NCI-H524 (cell line): ENCODE measurements at regions not wholly inside any gene's neighbourhood (a gene's known extent, or its start where the extent isn't known, plus 50 kb on each side); places are given as distances from the start of the nearest gene placed in this dataset.

Experiments used
- DNase-seq, 2 experiments: peaks; one replicate each; lab custom pipeline; 2025; lab: John Stamatoyannopoulos, UW

- no peak for DNase-seq
Observed at GRCh38 chr12:102596687-102597086, 116.3 kb upstream of the IGF1 start.

GRCh38 chr12:102596031-102596430 is 115.7 kb upstream of the IGF1 start:
- DNase-seq = no peak

DNA sequence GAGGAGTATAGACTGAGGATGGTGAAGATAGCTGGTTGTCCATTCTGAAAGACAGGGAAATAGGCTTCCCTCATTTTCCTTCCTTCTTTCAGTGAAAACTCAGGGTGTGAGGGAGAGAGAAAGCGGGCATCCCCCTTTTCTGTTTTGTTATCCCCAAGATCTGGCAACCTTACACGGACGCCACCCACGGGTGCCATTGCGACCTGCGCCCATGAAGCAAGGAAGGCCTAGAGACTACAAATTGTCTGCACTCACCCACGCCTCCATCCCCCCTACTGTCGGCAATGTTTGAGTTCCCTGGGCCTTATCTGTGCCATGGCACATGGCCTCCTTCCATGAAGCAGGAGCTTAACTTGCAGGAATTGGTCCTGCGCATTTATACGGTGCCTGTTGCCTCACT is 115.0 kb upstream of the IGF1 start:
- no peak for DNase-seq

- DNase-seq = no peak
Observed at GRCh38 chr12:102593134-102593533, 112.8 kb upstream of the IGF1 start.

DNA sequence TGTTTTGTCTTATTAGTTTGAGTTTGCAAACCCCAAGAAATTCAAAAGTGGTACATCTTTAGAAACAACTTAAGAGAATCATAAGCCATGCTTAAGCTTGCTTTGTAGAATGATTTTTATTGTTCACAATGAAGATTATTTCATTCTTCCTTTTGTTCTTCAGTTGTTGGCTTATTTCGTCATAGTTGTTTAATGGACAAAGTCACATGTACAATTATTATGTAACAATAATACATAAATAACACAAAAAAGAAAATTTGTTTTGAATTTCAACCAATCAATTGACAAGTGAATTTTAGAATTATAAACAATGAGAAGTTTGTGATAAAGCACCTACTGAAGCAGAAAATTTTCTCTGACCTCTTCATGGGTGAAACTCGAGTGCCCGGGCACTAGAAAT is 111.8 kb upstream of the IGF1 start:
- no peak for DNase-seq

DNA sequence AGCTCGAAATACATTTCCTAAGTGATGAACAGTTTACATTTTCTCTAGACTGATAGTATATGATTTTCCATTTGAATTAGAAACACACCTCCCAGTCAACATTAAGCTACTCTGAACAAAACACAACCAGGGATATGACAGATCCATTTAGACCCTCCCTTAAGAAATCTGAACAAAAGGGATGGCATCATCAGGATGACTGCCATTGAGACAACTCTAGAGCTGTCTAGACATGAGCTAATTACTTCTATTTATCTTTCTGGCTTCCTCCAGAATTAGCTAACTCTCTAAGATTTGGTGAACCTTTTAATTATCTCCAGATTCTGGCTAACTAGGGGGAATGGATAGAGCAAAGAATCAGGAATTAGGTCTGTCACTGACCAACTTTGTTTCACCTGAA is 92.9 kb upstream of the IGF1 start:
- DNase-seq = no peak

DNA sequence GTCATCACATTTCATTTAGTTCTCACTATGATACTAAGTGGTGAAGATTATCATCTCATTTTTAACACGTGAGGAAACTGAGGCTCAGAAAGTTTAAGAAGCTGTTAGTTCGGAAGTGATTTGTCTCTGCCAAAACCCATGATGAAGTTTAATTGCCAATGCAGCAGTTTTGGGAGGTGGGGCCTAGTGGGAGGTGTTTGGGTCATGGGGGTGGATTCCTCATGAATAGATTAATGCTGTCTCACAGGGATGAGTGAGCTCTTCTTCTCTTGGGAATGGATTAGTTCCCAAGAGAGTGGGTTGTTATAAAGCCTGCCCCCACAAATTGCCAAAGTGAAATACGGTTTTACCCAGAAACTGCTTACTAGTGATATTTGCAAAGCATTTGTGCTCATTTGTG is 91.5 kb upstream of the IGF1 start:
- no peak for DNase-seq

GRCh38 chr12:102570256-102570655 is 89.9 kb upstream of the IGF1 start:
- DNase-seq = no peak

- no peak for DNase-seq
Observed at GRCh38 chr12:102569803-102570202, 89.4 kb upstream of the IGF1 start.

- DNase-seq = no peak
Observed at GRCh38 chr12:102568276-102568675, 87.9 kb upstream of the IGF1 start.

DNA sequence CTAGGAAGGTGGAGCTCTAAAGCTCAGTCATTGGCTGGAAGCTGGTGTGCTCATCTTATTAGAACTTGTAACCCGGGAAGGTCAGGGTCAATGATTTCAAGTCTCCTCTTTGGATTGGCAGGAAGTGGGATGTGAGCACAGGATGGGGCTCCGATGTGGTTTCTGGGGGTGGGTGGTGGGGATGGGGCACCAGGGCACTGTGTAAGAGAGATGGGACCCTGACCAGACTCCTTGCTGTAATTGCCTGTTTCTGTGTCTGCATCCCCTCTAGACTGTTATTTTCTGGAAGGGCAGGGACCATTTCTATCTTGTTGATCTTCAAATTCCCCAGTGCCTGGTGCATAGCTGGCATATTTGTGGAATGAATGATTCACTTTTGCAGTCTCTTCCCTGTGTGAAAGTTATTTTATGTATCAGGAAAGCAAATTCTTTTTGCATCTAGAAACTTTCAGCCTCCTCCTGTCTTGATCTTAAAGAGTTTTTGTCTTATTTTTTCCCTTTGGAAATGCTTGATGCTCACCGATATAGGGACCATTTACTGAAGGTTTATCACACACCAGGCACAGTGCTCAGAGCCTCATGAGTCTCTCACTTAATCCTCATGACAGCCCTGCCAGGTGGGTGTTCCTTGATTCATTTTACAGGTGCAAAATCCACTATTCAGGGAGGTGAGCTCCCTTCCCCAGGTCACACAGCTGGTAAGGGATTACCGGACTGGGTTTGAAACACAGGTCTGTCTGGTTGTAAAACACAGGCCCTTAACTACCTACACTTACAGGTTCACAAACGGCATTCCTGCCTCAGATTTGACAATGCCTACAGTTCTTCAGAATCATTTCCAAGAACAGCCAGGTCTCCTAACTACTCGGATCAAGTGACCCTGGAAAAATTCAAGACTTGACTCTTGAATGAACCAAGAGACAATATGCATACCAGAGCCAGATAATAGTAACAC is 86.9 kb upstream of the IGF1 start:
- no peak for DNase-seq

DNA sequence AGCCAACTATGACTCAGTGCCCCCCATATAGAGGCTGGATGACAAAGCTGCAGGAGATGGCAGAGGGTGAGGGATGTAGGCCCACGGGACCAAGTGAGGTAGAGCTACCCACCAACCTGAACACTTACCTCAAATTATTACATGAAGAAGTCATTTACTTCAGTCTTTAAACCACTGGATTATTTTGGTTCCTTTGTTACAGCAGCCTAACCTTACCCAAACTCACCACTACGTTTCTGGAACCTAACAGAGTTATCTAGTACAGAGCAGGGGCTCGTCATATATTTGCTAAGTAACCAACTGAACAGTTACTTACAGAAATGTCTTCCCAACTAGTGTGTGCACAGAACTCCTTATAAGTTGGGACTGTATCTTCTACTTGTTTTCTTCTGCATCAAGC is 85.2 kb upstream of the IGF1 start:
- DNase-seq = no peak

DNA sequence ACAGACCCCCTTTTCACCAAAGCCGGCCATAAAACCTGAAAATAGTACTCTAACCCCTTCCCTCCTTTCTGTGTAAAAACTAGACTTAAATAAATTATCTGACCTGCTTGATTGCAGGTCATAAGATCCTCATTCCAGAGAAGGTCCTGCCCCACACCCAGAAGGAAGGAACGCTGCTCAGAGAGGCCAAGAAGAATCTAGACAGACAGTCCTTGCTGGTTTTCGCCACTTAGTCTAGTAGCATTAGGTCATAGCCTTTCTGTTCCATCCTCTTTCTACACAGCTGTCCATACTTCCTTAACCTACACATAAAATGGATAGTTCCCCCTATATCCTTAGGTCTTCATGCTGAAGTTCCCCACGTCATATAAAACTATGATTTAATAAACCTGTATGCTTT is 83.7 kb upstream of the IGF1 start:
- DNase-seq = no peak

DNA sequence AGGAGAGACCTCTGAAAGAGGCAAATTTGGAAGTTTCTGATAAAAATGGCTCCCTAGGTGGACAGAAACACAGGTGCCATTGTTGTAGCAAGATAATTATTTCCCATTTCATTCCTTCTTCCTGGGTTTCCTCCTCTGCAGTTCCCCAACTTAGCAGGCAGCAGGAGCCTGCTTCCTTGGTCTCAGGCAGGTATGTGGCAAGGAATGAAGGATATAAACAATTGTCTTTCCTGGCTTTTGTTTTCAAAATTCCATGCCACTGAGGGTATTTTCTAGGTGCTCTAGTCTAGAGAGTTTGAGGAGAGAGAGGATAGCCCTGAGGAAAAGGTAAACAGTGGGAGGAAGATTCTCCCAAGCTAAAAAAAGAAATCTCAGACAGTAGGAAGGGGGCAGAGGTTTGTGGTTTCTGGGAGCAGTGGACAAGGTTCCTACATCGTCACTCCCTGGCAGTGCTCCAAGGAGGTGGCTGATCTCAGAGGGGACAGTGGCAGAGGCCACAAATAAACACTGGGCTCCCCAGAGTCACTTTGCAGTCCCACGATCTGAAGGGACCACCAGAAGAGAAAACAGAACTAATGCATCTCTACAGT is 82.6 kb upstream of the IGF1 start:
- no peak for DNase-seq

- no peak for DNase-seq
Observed at GRCh38 chr12:102551186-102551585, 70.8 kb upstream of the IGF1 start.

GRCh38 chr12:102549691-102550090 is 69.3 kb upstream of the IGF1 start:
- no peak for DNase-seq

- DNase-seq = no peak
Observed at GRCh38 chr12:102548543-102548942, 68.2 kb upstream of the IGF1 start.

- DNase-seq = peak in 1 of 2 experiments; percentile 10
Observed at GRCh38 chr12:102543494-102544485, 63.4 kb upstream of the IGF1 start.

DNA sequence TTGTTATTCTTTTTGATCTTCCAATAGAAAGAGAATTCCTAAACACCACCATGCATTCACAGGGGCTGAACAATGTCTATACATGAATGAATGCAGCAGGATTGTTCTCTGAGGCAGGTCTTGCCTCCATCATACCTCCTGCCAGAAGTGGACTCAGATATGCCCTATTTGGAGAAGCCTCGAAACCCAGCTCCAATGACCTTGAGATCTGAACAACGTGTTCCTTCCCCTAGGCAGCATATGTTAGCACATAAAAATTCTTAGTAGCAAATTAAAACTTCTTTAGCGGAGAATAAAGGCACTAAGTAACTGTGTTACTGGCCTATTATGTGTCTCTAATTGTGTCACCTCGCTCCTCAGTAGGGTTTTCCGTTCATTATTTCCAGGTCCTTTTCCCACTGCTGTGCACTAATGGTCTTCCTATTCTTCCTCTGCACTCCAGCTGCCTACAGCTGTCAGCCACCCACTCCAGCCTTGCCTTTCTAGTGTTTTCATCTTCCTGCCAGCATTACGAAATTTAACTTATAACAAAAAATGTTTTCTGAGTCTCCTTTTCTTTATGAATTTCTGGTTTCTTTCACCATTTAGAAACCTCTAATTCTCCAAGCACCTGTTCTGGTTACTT is 62.6 kb upstream of the IGF1 start:
- no peak for DNase-seq

- DNase-seq = no peak
Observed at GRCh38 chr12:102540815-102541385, 60.5 kb upstream of the IGF1 start.
